Neural cell (in vitro differentiated cells): ENCODE measurements at regions not wholly inside any gene's neighbourhood (a gene's known extent, or its start where the extent isn't known, plus 50 kb on each side); places are given as distances from the start of the nearest gene placed in this dataset.

Experiments used
- H2AFZ ChIP-seq: fragments of 200-600, 300-800 bp; sonication (generic), shearing (Covaris generic); 2 replicates; pipeline ENCODE4 v1.6.0; 2014; ENCODE audit warnings: low read depth, mild to moderate bottlenecking, antibody characterized with exemption, low read length, moderate library complexity
- H3F3A ChIP-seq: fragments of 200-600 bp; shearing (Covaris generic); 2 replicates; pipeline ENCODE4 v1.6.1; 2016; ENCODE audit warnings: mild to moderate bottlenecking, moderate library complexity, mixed read lengths, antibody characterized with exemption, low read length; ENCODE audit not compliant: insufficient read depth, poor library complexity, severe bottlenecking
- H3K27ac ChIP-seq: fragments of 200-600, 300-800 bp; sonication (generic), shearing (Covaris generic); 2 replicates; pipeline ENCODE4 v1.5.1; 2014; ENCODE audit warnings: mild to moderate bottlenecking, low read length, moderate library complexity
- H3K27me3 ChIP-seq: fragments of 300-800, 200-600 bp; sonication (generic), shearing (Covaris generic); 2 replicates; pipeline ENCODE4 v1.6.0; 2014; ENCODE audit warnings: mild to moderate bottlenecking, low read depth, low read length, moderate library complexity; ENCODE audit not compliant: insufficient read depth
- H3K36me3 ChIP-seq: fragments of 300-800, 200-600 bp; sonication (generic), shearing (Covaris generic); 2 replicates; pipeline ENCODE4 v1.5.1; 2014; ENCODE audit warnings: mild to moderate bottlenecking, antibody characterized with exemption, low read length, moderate library complexity; ENCODE audit not compliant: insufficient read depth
- H3K4me2 ChIP-seq: fragments of 300-800, 200-600 bp; sonication (generic), shearing (Covaris generic); 2 replicates; pipeline ENCODE4 v1.6.0; 2014; ENCODE audit warnings: mild to moderate bottlenecking, low read length
- H3K4me3 ChIP-seq: fragments of 300-800, 200-600 bp; sonication (generic), shearing (Covaris generic); 2 replicates; pipeline ENCODE4 v1.5.1; 2014; ENCODE audit warnings: mild to moderate bottlenecking, low read length, moderate library complexity
- H3K79me2 ChIP-seq: fragments of 200-600 bp; shearing (Covaris generic); replicated peaks from 2 replicates; pipeline ENCODE4 v1.6.0; 2014; ENCODE audit warnings: mild to moderate bottlenecking, low read length, moderate library complexity; ENCODE audit not compliant: insufficient read depth
- H3K9ac ChIP-seq: fragments of 300-800, 200-600 bp; sonication (generic), shearing (Covaris generic); 2 replicates; pipeline ENCODE4 v1.6.1; 2016; ENCODE audit warnings: mild to moderate bottlenecking, low read length, mixed read lengths
- H3K9me2 ChIP-seq: fragments of 200-600 bp; shearing (Covaris generic); 2 replicates; pipeline ENCODE4 v1.6.1; 2016; ENCODE audit warnings: mild to moderate bottlenecking, low read length, mixed read lengths; ENCODE audit not compliant: insufficient read depth
- H3K9me3 ChIP-seq: fragments of 200-600, 300-800 bp; sonication (generic), shearing (Covaris generic); 2 replicates; pipeline ENCODE4 v1.6.1; 2016; ENCODE audit warnings: mild to moderate bottlenecking, mixed run types, low read length, moderate library complexity, mixed read lengths
- H4K20me1 ChIP-seq: fragments of 200-600 bp; shearing (Covaris generic); 2 replicates; pipeline ENCODE4 v1.6.1; 2016; ENCODE audit warnings: mild to moderate bottlenecking, mixed run types; ENCODE audit not compliant: insufficient read depth
- EP300 ChIP-seq: fragments of 450-650 bp; conservative IDR thresholded peaks from 2 replicates; pipeline ENCODE4 v1.6.1; 2014; ENCODE audit warnings: antibody characterized with exemption, mild to moderate bottlenecking, moderate library complexity; ENCODE audit not compliant: poor library complexity, severe bottlenecking
- EZH2 ChIP-seq: fragments of 200-600, 300-800 bp; shearing (Covaris generic), sonication (generic); IDR thresholded peaks from 2 replicates; pipeline ENCODE4 v1.6.1; 2014; ENCODE audit warnings: antibody characterized with exemption, low read length, borderline replicate concordance, mild to moderate bottlenecking; ENCODE audit not compliant: insufficient read depth, poor library complexity, severe bottlenecking
- MXI1 ChIP-seq: fragments of 450-650 bp; conservative IDR thresholded peaks from 2 replicates; pipeline ENCODE4 v1.6.1; 2014; ENCODE audit warnings: antibody characterized with exemption, mild to moderate bottlenecking; ENCODE audit not compliant: poor library complexity, severe bottlenecking
- POLR2AphosphoS5 ChIP-seq: IDR thresholded peaks from 2 replicates; pipeline ENCODE4 v1.6.1; 2012
- RAD21 ChIP-seq: fragments of 450-650 bp; conservative IDR thresholded peaks from 2 replicates; pipeline ENCODE4 v1.6.1; 2014; ENCODE audit warnings: antibody characterized with exemption, mild to moderate bottlenecking, moderate library complexity
- SMC3 ChIP-seq: fragments of 450-650 bp; conservative IDR thresholded peaks from 2 replicates; pipeline ENCODE4 v1.6.1; 2014; ENCODE audit warnings: antibody characterized with exemption, mild to moderate bottlenecking, moderate library complexity; ENCODE audit not compliant: poor library complexity
- TAF1 ChIP-seq: IDR thresholded peaks from 2 replicates; pipeline ENCODE4 v1.6.1; 2012; ENCODE audit warnings: low read depth
- TF ChIP-seq, protein P1 (sequence below): fragments of 450-650 bp; IDR thresholded peaks from 2 replicates; pipeline ENCODE4 v1.5.1; 2014; ENCODE audit warnings: antibody characterized with exemption, mild to moderate bottlenecking, moderate library complexity; ENCODE audit not compliant: poor library complexity, severe bottlenecking
- TF ChIP-seq, protein P2 (sequence below): IDR thresholded peaks from 2 replicates; pipeline ENCODE4 v1.6.1; 2012; ENCODE audit warnings: borderline replicate concordance

DNA sequence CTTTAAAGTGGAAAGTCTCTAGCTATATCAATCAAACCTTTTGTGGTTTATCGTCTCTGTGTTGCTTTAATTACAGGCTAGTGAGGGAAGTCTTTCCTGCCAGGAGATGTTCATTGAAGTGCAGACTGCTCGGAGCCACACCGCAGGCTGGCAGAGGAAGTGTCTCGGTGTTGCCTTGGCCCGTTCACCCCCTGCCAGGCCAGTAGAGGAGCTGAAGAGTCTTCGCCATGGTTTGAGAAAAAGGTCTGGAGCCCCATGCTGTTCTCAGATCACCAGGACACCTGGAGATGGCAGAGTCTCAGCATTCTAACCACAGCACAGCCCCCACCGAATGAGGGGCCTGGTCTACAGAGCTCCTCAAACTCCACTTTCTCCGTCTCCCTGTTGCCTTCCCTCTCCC is 275.9 kb upstream of the PLPP4 start:
- H3K9me2 ChIP-seq: no peaks in the 10 kb centered on the region

DNA sequence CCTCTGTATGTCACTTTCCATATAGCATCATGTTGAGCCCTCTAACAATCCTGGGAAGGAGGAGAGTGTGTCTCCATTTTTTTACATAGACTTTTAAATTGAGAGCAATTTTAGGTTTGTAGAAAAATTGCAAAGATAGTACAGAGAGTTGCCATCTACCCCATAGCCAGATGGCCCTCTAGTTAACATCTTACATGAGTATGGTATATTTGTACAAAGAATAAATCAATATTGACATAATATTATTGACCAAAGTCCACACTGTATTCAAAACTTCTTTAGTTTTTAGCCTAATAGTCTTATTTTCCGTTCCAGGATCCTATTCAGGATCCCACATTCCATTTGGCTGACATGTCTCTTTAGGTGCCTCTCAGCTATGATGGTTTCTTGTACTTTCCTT is 274.6 kb upstream of the PLPP4 start:
- no peaks in the 10 kb centered on the region for H3F3A ChIP-seq
- H3K79me2 ChIP-seq: no peaks in the 10 kb centered on the region
- no peak overlapping the region for H3K4me2 ChIP-seq
- no peak overlapping the region for H3K4me3 ChIP-seq
- no peak overlapping the region for H2AFZ ChIP-seq
- TF ChIP-seq, protein P1, sequence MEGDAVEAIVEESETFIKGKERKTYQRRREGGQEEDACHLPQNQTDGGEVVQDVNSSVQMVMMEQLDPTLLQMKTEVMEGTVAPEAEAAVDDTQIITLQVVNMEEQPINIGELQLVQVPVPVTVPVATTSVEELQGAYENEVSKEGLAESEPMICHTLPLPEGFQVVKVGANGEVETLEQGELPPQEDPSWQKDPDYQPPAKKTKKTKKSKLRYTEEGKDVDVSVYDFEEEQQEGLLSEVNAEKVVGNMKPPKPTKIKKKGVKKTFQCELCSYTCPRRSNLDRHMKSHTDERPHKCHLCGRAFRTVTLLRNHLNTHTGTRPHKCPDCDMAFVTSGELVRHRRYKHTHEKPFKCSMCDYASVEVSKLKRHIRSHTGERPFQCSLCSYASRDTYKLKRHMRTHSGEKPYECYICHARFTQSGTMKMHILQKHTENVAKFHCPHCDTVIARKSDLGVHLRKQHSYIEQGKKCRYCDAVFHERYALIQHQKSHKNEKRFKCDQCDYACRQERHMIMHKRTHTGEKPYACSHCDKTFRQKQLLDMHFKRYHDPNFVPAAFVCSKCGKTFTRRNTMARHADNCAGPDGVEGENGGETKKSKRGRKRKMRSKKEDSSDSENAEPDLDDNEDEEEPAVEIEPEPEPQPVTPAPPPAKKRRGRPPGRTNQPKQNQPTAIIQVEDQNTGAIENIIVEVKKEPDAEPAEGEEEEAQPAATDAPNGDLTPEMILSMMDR: no peak
- TF ChIP-seq MXI1 (no peak), SMC3 (no peak), RAD21 (no peak), TAF1 (no peak), EZH2 (no peak), POLR2AphosphoS5 (no peak), EP300 (no peak)
- TF ChIP-seq, protein P2, sequence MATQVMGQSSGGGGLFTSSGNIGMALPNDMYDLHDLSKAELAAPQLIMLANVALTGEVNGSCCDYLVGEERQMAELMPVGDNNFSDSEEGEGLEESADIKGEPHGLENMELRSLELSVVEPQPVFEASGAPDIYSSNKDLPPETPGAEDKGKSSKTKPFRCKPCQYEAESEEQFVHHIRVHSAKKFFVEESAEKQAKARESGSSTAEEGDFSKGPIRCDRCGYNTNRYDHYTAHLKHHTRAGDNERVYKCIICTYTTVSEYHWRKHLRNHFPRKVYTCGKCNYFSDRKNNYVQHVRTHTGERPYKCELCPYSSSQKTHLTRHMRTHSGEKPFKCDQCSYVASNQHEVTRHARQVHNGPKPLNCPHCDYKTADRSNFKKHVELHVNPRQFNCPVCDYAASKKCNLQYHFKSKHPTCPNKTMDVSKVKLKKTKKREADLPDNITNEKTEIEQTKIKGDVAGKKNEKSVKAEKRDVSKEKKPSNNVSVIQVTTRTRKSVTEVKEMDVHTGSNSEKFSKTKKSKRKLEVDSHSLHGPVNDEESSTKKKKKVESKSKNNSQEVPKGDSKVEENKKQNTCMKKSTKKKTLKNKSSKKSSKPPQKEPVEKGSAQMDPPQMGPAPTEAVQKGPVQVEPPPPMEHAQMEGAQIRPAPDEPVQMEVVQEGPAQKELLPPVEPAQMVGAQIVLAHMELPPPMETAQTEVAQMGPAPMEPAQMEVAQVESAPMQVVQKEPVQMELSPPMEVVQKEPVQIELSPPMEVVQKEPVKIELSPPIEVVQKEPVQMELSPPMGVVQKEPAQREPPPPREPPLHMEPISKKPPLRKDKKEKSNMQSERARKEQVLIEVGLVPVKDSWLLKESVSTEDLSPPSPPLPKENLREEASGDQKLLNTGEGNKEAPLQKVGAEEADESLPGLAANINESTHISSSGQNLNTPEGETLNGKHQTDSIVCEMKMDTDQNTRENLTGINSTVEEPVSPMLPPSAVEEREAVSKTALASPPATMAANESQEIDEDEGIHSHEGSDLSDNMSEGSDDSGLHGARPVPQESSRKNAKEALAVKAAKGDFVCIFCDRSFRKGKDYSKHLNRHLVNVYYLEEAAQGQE: no peak
- no peaks in the 10 kb centered on the region for H3K36me3 ChIP-seq
- H4K20me1 ChIP-seq: no peaks in the 10 kb centered on the region
- H3K9me2 ChIP-seq: no peaks in the 10 kb centered on the region
- H3K27ac ChIP-seq: no peak overlapping the region
- H3K27me3 ChIP-seq: no peaks in the 10 kb centered on the region
- no peaks in the 10 kb centered on the region for H3K9me3 ChIP-seq
- no peak overlapping the region for H3K9ac ChIP-seq

More for the DNA sequence above, 275.9 kb upstream of the PLPP4 start:
- no peak overlapping the region for H2AFZ ChIP-seq
- TF ChIP-seq MXI1 (no peak), EP300 (no peak), TAF1 (no peak), POLR2AphosphoS5 (no peak), EZH2 (no peak), SMC3 (no peak), RAD21 (no peak)
- TF ChIP-seq, protein P2: no peak
- TF ChIP-seq, protein P1: no peak
- H3K27ac ChIP-seq: peak overlapping the region; percentile 4
- H3K4me2 ChIP-seq: no peak overlapping the region
- no peaks in the 10 kb centered on the region for H3K79me2 ChIP-seq
- H3K4me3 ChIP-seq: no peak overlapping the region
- no peaks in the 10 kb centered on the region for H4K20me1 ChIP-seq
- no peaks in the 10 kb centered on the region for H3F3A ChIP-seq
- no peaks in the 10 kb centered on the region for H3K27me3 ChIP-seq
- H3K36me3 ChIP-seq: no peaks in the 10 kb centered on the region
- H3K9me3 ChIP-seq: no peaks in the 10 kb centered on the region
- H3K9ac ChIP-seq: no peak overlapping the region
